Frontal cortex (tissue), 3 donors: ENCODE measurements at regions not wholly inside any gene's neighbourhood (a gene's known extent, or its start where the extent isn't known, plus 50 kb on each side); places are given as distances from the start of the nearest gene placed in this dataset.
A peak's percentile ranks its signal among the peaks of the same experiment; 100 is the strongest.

Experiments used
- DNase-seq, 2 donors: peaks; one replicate each; pipeline ENCODE4 v3.0.0; 2012; ENCODE audit warnings: low spot score in 2 of 2
- FAIRE-seq: peaks from 2 replicates; lab custom pipeline; 2012; peaks lifted over from hg19 to GRCh38; lab: Jason Lieb, UNC
- donor health status: control.
- donor health status: control.
- donor health status: control.

- DNase-seq, result no peak
- no peak for FAIRE-seq
Measured at GRCh38 chr13:44229371-44230030, 144.1 kb upstream of the SERP2 start.

- DNase-seq (no peak), FAIRE-seq (no peak)
Measured at GRCh38 chr13:44230071-44230470, 143.6 kb upstream of the SERP2 start.

- DNase-seq, result no peak
- FAIRE-seq, result no peak
Measured at GRCh38 chr13:44230736-44231135, 142.9 kb upstream of the SERP2 start.

GRCh38 chr13:44231786-44232516 is 141.7 kb upstream of the SERP2 start:
- DNase-seq (peak in 1 of 2 donors; percentile 31), FAIRE-seq (no peak)

GRCh38 chr13:44232774-44233173 is 140.8 kb upstream of the SERP2 start:
- DNase-seq, result no peak
- FAIRE-seq, result no peak

GRCh38 chr13:44234566-44234965 is 139.1 kb upstream of the SERP2 start:
- FAIRE-seq (no peak), DNase-seq (no peak)

- FAIRE-seq (no peak), DNase-seq (no peak)
Measured at GRCh38 chr13:44236370-44236769, 137.3 kb upstream of the SERP2 start.

GRCh38 chr13:44236801-44237207 is 136.8 kb upstream of the SERP2 start:
- DNase-seq (no peak), FAIRE-seq (no peak)

GRCh38 chr13:44237276-44237767 is 136.3 kb upstream of the SERP2 start:
- DNase-seq (peak; percentile 30 to 64), FAIRE-seq (no peak)

GRCh38 chr13:44237881-44238421 is 135.7 kb upstream of the SERP2 start:
- DNase-seq (no peak), FAIRE-seq (no peak)

- no peak for FAIRE-seq
- DNase-seq, result no peak
Measured at GRCh38 chr13:44240611-44241145, 132.9 kb upstream of the SERP2 start.

GRCh38 chr13:44241638-44242037 is 132.0 kb upstream of the SERP2 start:
- no peak for FAIRE-seq
- DNase-seq, result no peak

- FAIRE-seq, result no peak
- DNase-seq, result no peak
Measured at GRCh38 chr13:44242766-44243165, 130.9 kb upstream of the SERP2 start.

GRCh38 chr13:44243198-44243857 is 130.3 kb upstream of the SERP2 start:
- FAIRE-seq, result no peak
- no peak for DNase-seq

- DNase-seq (no peak), FAIRE-seq (no peak)
Measured at GRCh38 chr13:44244288-44244687, 129.3 kb upstream of the SERP2 start.

GRCh38 chr13:44249431-44249836 is 124.2 kb upstream of the SERP2 start:
- DNase-seq, result no peak
- no peak for FAIRE-seq

- DNase-seq (no peak), FAIRE-seq (no peak)
Measured at GRCh38 chr13:44252938-44253337, 120.7 kb upstream of the SERP2 start.

GRCh38 chr13:44255771-44256364 is 117.8 kb upstream of the SERP2 start:
- FAIRE-seq (no peak), DNase-seq (no peak)

GRCh38 chr13:44257796-44258195 is 115.8 kb upstream of the SERP2 start:
- FAIRE-seq, result no peak
- no peak for DNase-seq
